HEK293 (cell line): ENCODE measurements at regions not wholly inside any gene's neighbourhood (a gene's known extent, or its start where the extent isn't known, plus 50 kb on each side); places are given as distances from the start of the nearest gene placed in this dataset.

Source experiments
- RBAK ChIP-seq: fragments of 450-650 bp; formaldehyde crosslinking; IDR thresholded peaks from 2 replicates; pipeline ENCODE4 v1.5.1; 2016; ENCODE audit warnings: missing biosample characterization, missing genetic modification characterization
- ZNF121 ChIP-seq: fragments of 450-650 bp; formaldehyde crosslinking; IDR thresholded peaks from 2 replicates; pipeline ENCODE4 v1.5.1; 2016; ENCODE audit warnings: missing biosample characterization, missing genetic modification characterization
- ZNF2 ChIP-seq: fragments of 450-650 bp; formaldehyde crosslinking; IDR thresholded peaks from 2 replicates; pipeline ENCODE4 v1.5.1; 2016; ENCODE audit warnings: missing biosample characterization, missing genetic modification characterization
- ZNF621 ChIP-seq: fragments of 450-650 bp; formaldehyde crosslinking; IDR thresholded peaks from 2 replicates; pipeline ENCODE4 v1.5.1; 2017; ENCODE audit warnings: missing biosample characterization, missing genetic modification characterization
- ZNF626 ChIP-seq: fragments of 450-650 bp; sonication (Bioruptor Pico); formaldehyde crosslinking; IDR thresholded peaks from 2 replicates; pipeline ENCODE4 v1.5.1; 2018; ENCODE audit warnings: missing biosample characterization, missing genetic modification characterization, inconsistent platforms

- TF ChIP-seq ZNF2 (tag by site-specific recombination) = no peak
- no peak for TF ChIP-seq ZNF626 (tag by site-specific recombination)
- TF ChIP-seq RBAK (tag by site-specific recombination) = no peak
- no peak for TF ChIP-seq ZNF621
- no peak for TF ChIP-seq ZNF121 (tag by site-specific recombination)
These were observed 510.6 kb upstream of the RAB6C start for GRCh38 chr2:129468879-129469278.
